ENCODE measurements at regions not wholly inside any gene's neighbourhood (a gene's known extent, or its start where the extent isn't known, plus 50 kb on each side); places are given as distances from the start of the nearest gene placed in this dataset.

DNA sequence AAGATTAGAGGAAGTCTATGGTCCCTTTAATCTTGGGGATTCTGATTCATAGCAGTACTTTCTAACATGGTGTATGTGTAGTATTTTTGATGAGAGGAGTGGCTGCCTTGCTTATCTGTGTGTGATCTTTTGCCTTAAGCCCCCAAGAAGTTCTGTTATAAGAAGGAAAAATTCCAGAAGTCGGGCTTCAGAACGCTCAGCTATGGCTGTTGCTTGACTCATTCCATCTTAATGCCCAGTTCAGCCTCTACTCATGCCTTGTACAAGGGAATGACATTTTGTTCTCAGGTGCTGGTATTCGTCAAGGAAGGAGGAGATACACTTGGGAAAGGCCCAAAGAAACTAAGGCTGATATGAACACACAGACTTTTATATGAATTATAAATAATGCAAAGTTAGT is 713.0 kb upstream of the MARCKS start:
- no peaks in the 10 kb centered on the region for H3K36me3 ChIP-seq (ENCODE audit: control insufficient read depth in 4 of 4, insufficient read depth in 3 of 4, low read depth in 1 of 4, low read length in 3 of 4)
- H3K4me3 ChIP-seq (ENCODE audit: low read depth in 1 of 3, low read length in 3 of 3), result no peak overlapping the region
- no peaks in the 10 kb centered on the region for H3K9me3 ChIP-seq (ENCODE audit: control insufficient read depth in 4 of 4, low read length in 3 of 4)
- H3K27ac ChIP-seq (ENCODE audit: low read depth in 1 of 2, low read length in 2 of 2), result no peak overlapping the region
- WGBS, result 76% methylated on average over 3 of the region's 3 CpGs
- no peak for TF ChIP-seq FOXA1 (IDR thresholded peaks at IDR 0.05)
- H3K9ac ChIP-seq (ENCODE audit: low read depth in 1 of 2, low read length in 2 of 2), result no peak overlapping the region
- H3K27me3 ChIP-seq (ENCODE audit: control insufficient read depth in 4 of 4, insufficient read depth in 4 of 4, low read length in 3 of 4), result no peaks in the 10 kb centered on the region
- no peak for DNase-seq (ENCODE audit: low spot score)
- H3K4me1 ChIP-seq (ENCODE audit: control insufficient read depth in 4 of 4, insufficient read depth in 4 of 4, low read length in 3 of 4), result no peaks in the 10 kb centered on the region

DNA sequence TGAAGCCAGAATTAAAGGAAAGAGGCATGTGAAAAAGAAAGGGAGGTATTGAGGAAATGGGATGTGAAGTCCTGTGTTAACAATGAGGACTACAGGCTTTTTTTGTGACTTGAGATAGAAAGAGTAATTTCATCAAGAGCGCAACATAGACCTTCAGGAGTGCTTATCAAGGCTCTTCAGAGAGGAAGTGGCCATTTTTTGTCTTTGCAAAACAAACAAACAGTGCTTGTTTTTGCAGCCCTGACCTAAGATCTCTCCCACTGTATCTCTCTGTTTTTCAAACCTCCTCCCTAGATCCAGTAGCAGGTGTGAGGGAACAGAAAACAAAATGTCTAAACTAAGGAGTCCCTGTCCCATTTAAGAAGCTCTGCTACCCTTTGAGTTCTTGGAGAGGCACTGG is 710.3 kb upstream of the MARCKS start:
- Histone ChIP-seq H3K36me3 (ENCODE audit: control insufficient read depth in 4 of 4, insufficient read depth in 3 of 4, low read depth in 1 of 4, low read length in 3 of 4) (no peaks in the 10 kb centered on the region), H3K9me3 (ENCODE audit: control insufficient read depth in 4 of 4, low read length in 3 of 4) (no peaks in the 10 kb centered on the region), H3K4me3 (ENCODE audit: low read depth in 1 of 3, low read length in 3 of 3) (no peak overlapping the region), H3K27me3 (ENCODE audit: control insufficient read depth in 4 of 4, insufficient read depth in 4 of 4, low read length in 3 of 4) (no peaks in the 10 kb centered on the region), H3K4me1 (ENCODE audit: control insufficient read depth in 4 of 4, insufficient read depth in 4 of 4, low read length in 3 of 4) (no peaks in the 10 kb centered on the region), H3K27ac (ENCODE audit: low read depth in 1 of 2, low read length in 2 of 2) (no peak overlapping the region), H3K9ac (ENCODE audit: low read depth in 1 of 2, low read length in 2 of 2) (no peak overlapping the region)
- DNase-seq (ENCODE audit: low spot score), result no peak
- TF ChIP-seq, protein P1, sequence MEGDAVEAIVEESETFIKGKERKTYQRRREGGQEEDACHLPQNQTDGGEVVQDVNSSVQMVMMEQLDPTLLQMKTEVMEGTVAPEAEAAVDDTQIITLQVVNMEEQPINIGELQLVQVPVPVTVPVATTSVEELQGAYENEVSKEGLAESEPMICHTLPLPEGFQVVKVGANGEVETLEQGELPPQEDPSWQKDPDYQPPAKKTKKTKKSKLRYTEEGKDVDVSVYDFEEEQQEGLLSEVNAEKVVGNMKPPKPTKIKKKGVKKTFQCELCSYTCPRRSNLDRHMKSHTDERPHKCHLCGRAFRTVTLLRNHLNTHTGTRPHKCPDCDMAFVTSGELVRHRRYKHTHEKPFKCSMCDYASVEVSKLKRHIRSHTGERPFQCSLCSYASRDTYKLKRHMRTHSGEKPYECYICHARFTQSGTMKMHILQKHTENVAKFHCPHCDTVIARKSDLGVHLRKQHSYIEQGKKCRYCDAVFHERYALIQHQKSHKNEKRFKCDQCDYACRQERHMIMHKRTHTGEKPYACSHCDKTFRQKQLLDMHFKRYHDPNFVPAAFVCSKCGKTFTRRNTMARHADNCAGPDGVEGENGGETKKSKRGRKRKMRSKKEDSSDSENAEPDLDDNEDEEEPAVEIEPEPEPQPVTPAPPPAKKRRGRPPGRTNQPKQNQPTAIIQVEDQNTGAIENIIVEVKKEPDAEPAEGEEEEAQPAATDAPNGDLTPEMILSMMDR (IDR thresholded peaks at IDR 0.05; ENCODE audit: low read depth, low read length, missing input control), result no peak
- TF ChIP-seq RXRA (IDR thresholded peaks at IDR 0.05) (no peak), EGR1 (IDR thresholded peaks at IDR 0.05; ENCODE audit: low read depth in 2 of 2) (no peak), NR2F2 (IDR thresholded peaks at IDR 0.05) (no peak), RAD21 (IDR thresholded peaks at IDR 0.05) (no peak), FOXA2 (IDR thresholded peaks at IDR 0.05) (no peak), HNF4A (conservative IDR thresholded peaks at IDR 0.05) (no peak), FOXA1 (IDR thresholded peaks at IDR 0.05) (no peak)
- WGBS, result 81% methylated on average over 1 of the region's 1 CpG

- H3K27ac ChIP-seq (ENCODE audit: low read depth in 1 of 2, low read length in 2 of 2), result no peak overlapping the region
- TF ChIP-seq YY1 (IDR thresholded peaks at IDR 0.05) (no peak), SP1 (IDR thresholded peaks at IDR 0.05) (no peak), RAD21 (IDR thresholded peaks at IDR 0.05) (no peak), MAX (IDR thresholded peaks at IDR 0.05) (no peak), RXRA (IDR thresholded peaks at IDR 0.05) (no peak)
- TF ChIP-seq, protein P1 (IDR thresholded peaks at IDR 0.05; ENCODE audit: low read depth, low read length, missing input control), result no peak
- no peak overlapping the region for H3K4me3 ChIP-seq (ENCODE audit: low read depth in 1 of 3, low read length in 3 of 3)
- WGBS, result 92% methylated on average over 2 of the region's 2 CpGs
- H3K9me3 ChIP-seq (ENCODE audit: control insufficient read depth in 4 of 4, low read length in 3 of 4), result no peaks in the 10 kb centered on the region
- H3K36me3 ChIP-seq (ENCODE audit: control insufficient read depth in 4 of 4, insufficient read depth in 3 of 4, low read depth in 1 of 4, low read length in 3 of 4), result no peaks in the 10 kb centered on the region
- H3K4me1 ChIP-seq (ENCODE audit: control insufficient read depth in 4 of 4, insufficient read depth in 4 of 4, low read length in 3 of 4), result no peaks in the 10 kb centered on the region
- no peak for DNase-seq (ENCODE audit: low spot score)
- H3K9ac ChIP-seq (ENCODE audit: low read depth in 1 of 2, low read length in 2 of 2), result no peak overlapping the region
- no peaks in the 10 kb centered on the region for H3K27me3 ChIP-seq (ENCODE audit: control insufficient read depth in 4 of 4, insufficient read depth in 4 of 4, low read length in 3 of 4)
These were observed 709.6 kb upstream of the MARCKS start for GRCh38 chr6:113147544-113147943.
